GM12878 (cell line): ENCODE measurements at regions not wholly inside any gene's neighbourhood (a gene's known extent, or its start where the extent isn't known, plus 50 kb on each side); places are given as distances from the start of the nearest gene placed in this dataset.

Source experiments
- ATAC-seq: fragments of 200-7000 bp; cut with Tn5 transposase; 3 replicates; pipeline ENCODE4 v1.9.1; 2020; ENCODE audit warnings: mild to moderate bottlenecking, moderate library complexity
- BruUV-seq: library from RNA; stranded (reverse); fragments of 400-500 nt; replicated peaks from 2 replicates; lab custom pipeline; 2021; lab: Mats Ljungman, UMichigan
- CTCF ChIA-PET: fragments of 300-600 bp; sonication (Branson Sonifier 250); formaldehyde crosslinking; extraction: SDS; loops from one replicate; lab custom pipeline; 2021; ENCODE audit warnings: inconsistent platforms; lab: Yijun Ruan, JAX
- POLR2A ChIA-PET: fragments of 350-600 bp; formaldehyde crosslinking; extraction: SDS; loops from one replicate; lab custom pipeline; 2021; ENCODE audit warnings: inconsistent platforms; lab: Charles Lee
- RAD21 ChIA-PET: fragments of 300-600 bp; sonication (Branson Sonifier 250); formaldehyde crosslinking; loops from one replicate; lab custom pipeline; 2023; ENCODE audit warnings: antibody characterized with exemption; ENCODE audit not compliant: unreplicated experiment; lab: Charles Lee
- SMC1A ChIA-PET: fragments of 300-600 bp; sonication (Branson Sonifier 250); formaldehyde crosslinking; loops from one replicate; lab custom pipeline; 2023; ENCODE audit not compliant: unreplicated experiment, uncharacterized antibody; lab: Charles Lee
- DNase-seq: peaks from one replicate; pipeline ENCODE4 v3.0.0-alpha.2; 2011; ENCODE audit warnings: low read depth, low spot score
- FAIRE-seq: peaks from 3 replicates; lab custom pipeline; 2011; peaks lifted over from hg19 to GRCh38; lab: Jason Lieb, UNC
- H2AFZ ChIP-seq: 2 replicates; pipeline ENCODE4 v1.6.0; 2011; ENCODE audit warnings: low read depth, low read length, control low read depth; ENCODE audit not compliant: control insufficient read depth
- H3K27ac ChIP-seq: 2 replicates; pipeline ENCODE4 v1.5.1; 2011; ENCODE audit warnings: control low read depth; ENCODE audit not compliant: control insufficient read depth, insufficient read depth
- H3K27me3 ChIP-seq, 2 experiments: replicated peaks in 1 of 2; 2 replicates each; pipeline versions ENCODE4 v1.6.0 to v1.6.1; 2011; ENCODE audit warnings: low read length in 1 of 2; ENCODE audit not compliant: control insufficient read depth in 2 of 2, insufficient read depth in 2 of 2
- H3K36me3 ChIP-seq, 2 experiments: 2 replicates each; pipeline ENCODE4 v1.5.1; 2011; ENCODE audit warnings: low read length in 1 of 2; ENCODE audit not compliant: control insufficient read depth in 2 of 2, insufficient read depth in 2 of 2
- H3K4me1 ChIP-seq: 2 replicates; pipeline ENCODE4 v1.6.1; 2011; ENCODE audit warnings: mild to moderate bottlenecking, low read length, moderate library complexity, mixed read lengths; ENCODE audit not compliant: control insufficient read depth, insufficient read depth
- H3K4me2 ChIP-seq: 2 replicates; pipeline ENCODE4 v1.6.0; 2011; ENCODE audit warnings: control low read depth; ENCODE audit not compliant: control insufficient read depth, insufficient read depth
- H3K4me3 ChIP-seq: fragments of 200-600 bp; sonication (generic); 2 replicates; pipeline ENCODE4 v1.5.1; 2016
- H3K79me2 ChIP-seq: 2 replicates; pipeline ENCODE4 v1.6.0; 2011; ENCODE audit warnings: low read length; ENCODE audit not compliant: control insufficient read depth, insufficient read depth
- H3K9ac ChIP-seq: 2 replicates; pipeline ENCODE4 v1.8.0; 2011; ENCODE audit warnings: low read length, control low read depth, mixed read lengths; ENCODE audit not compliant: control insufficient read depth, insufficient read depth
- H3K9me3 ChIP-seq: replicated peaks from 3 replicates; pipeline ENCODE4 v1.5.1; 2011; ENCODE audit warnings: mild to moderate bottlenecking, low read length; ENCODE audit not compliant: control insufficient read depth, insufficient read depth
- H4K20me1 ChIP-seq: 2 replicates; pipeline ENCODE4 v1.6.0; 2011; ENCODE audit not compliant: control insufficient read depth, insufficient read depth
- BHLHE40 ChIP-seq, 2 experiments: fragments of 450-650 bp in 1 of 2; IDR thresholded peaks; 2 replicates each; pipeline ENCODE4 v1.6.1; 2011 to 2017; ENCODE audit warnings: low read depth in 2 of 2, borderline replicate concordance in 1 of 2, improper control_type of control experiment in 1 of 2, low read length in 1 of 2, mild to moderate bottlenecking in 1 of 2
- DPF2 ChIP-seq: fragments of 450-650 bp; IDR thresholded peaks from 2 replicates; pipeline ENCODE4 v1.6.1; 2017; ENCODE audit warnings: mild to moderate bottlenecking
- GATAD2B ChIP-seq: fragments of 450-650 bp; conservative IDR thresholded peaks from 2 replicates; pipeline ENCODE4 v1.6.1; 2017; ENCODE audit warnings: low read depth, mild to moderate bottlenecking, moderate library complexity
- HSF1 ChIP-seq: fragments of 150-350 bp; IDR thresholded peaks from 2 replicates; pipeline ENCODE4 v1.6.1; 2014; ENCODE audit warnings: mild to moderate bottlenecking, low read depth, low read length
- IKZF2 ChIP-seq, 2 experiments: fragments of 450-650 bp; IDR thresholded peaks; 2 replicates each; pipeline ENCODE4 v1.6.1; 2017; ENCODE audit warnings: mild to moderate bottlenecking in 2 of 2, moderate library complexity in 2 of 2
- IRF4 ChIP-seq: IDR thresholded peaks from 2 replicates; pipeline ENCODE4 v1.6.1; 2011; ENCODE audit warnings: low read depth, low read length
- MTA3 ChIP-seq: IDR thresholded peaks from 2 replicates; pipeline ENCODE4 v1.6.1; 2012; ENCODE audit warnings: low read length, inconsistent platforms, borderline replicate concordance
- MYB ChIP-seq: fragments of 150-350 bp; IDR thresholded peaks from 2 replicates; pipeline ENCODE4 v1.6.1; 2014; ENCODE audit warnings: mild to moderate bottlenecking, low read depth, low read length, borderline replicate concordance
- NR2C1 ChIP-seq: fragments of 450-650 bp; IDR thresholded peaks from 2 replicates; pipeline ENCODE4 v1.6.1; 2017; ENCODE audit warnings: antibody characterized with exemption, mild to moderate bottlenecking, moderate library complexity
- POLR2A ChIP-seq: IDR thresholded peaks from 2 replicates; pipeline ENCODE4 v1.6.1; 2011; ENCODE audit warnings: low read depth, mild to moderate bottlenecking, low read length
- RAD21 ChIP-seq: IDR thresholded peaks from 2 replicates; pipeline ENCODE4 v1.6.1; 2011; ENCODE audit warnings: mild to moderate bottlenecking, low read depth, low read length, moderate library complexity; ENCODE audit not compliant: insufficient read depth
- SIN3A ChIP-seq: IDR thresholded peaks from 2 replicates; pipeline ENCODE4 v1.6.1; 2012; ENCODE audit warnings: low read depth, low read length, improper control_type of control experiment
- SP1 ChIP-seq: IDR thresholded peaks from one replicate; pipeline ENCODE4 v1.6.1; 2011; ENCODE audit warnings: low read depth, low read length
- TCF12 ChIP-seq: IDR thresholded peaks from 2 replicates; pipeline ENCODE4 v1.6.1; 2011; ENCODE audit warnings: low read depth, mild to moderate bottlenecking, low read length
- USF2 ChIP-seq: IDR thresholded peaks from 2 replicates; pipeline ENCODE4 v1.6.1; 2011; ENCODE audit warnings: low read depth, low read length, improper control_type of control experiment, borderline replicate concordance
- WGBS: methylation state at CpG from one replicate; pipeline ENCODE4 v1.1.6; 2016; ENCODE audit warnings: low lambda C conversion rate; ENCODE audit not compliant: insufficient replicate concordance, insufficient coverage; ENCODE audit errors: missing lambda C conversion rate; 5-methylcytosine and 5-hydroxymethylcytosine counted together
- in situ Hi-C: fragments of 300-500 bp; cut with MboI; formaldehyde crosslinking; loops from 9 replicates; pipeline ENCODE4 v1.14.3; 2018; ENCODE audit warnings: mixed read lengths
- intact Hi-C: fragments of 100-400 bp; cut with micrococcal nuclease; formaldehyde crosslinking; loops from one replicate; pipeline ENCODE4 v1.14.2; 2022; ENCODE audit not compliant: unreplicated experiment

- BruUV-seq = no TSS peak
- CTCF ChIA-PET = interaction anchor here (0.9 kb wide), 1 partner anchor 11 kb away, joined by 3 read pairs; no protein-coding TSS in a partner anchor
- no peak overlapping the region for H3K9ac ChIP-seq
Observed at GRCh38 chr16:9383281-9383680, 291.8 kb downstream of the HAPSTR1 start.

More at GRCh38 chr16:9383281-9383680, 291.8 kb downstream of the HAPSTR1 start:
- POLR2A ChIA-PET = no interaction called here
- no peak for DNase-seq
- H3K27me3 ChIP-seq = no peaks in the 10 kb centered on the region
- FAIRE-seq = no peak
- in situ Hi-C loops = no loop called here
- TF ChIP-seq TCF12 = no peak
- no peak for TF ChIP-seq DPF2
- TF ChIP-seq MYB = no peak
- TF ChIP-seq SP1 = no peak
- no peak for TF ChIP-seq USF2
- no peak for TF ChIP-seq HSF1
- TF ChIP-seq BHLHE40 (IDR thresholded peaks at IDR 0.05; ENCODE audit: borderline replicate concordance in 1 of 2, low read depth in 2 of 2, low read length in 1 of 2) = no peak
- no peak for TF ChIP-seq IKZF2 (IDR thresholded peaks at IDR 0.05)
- TF ChIP-seq POLR2A = no peak
- TF ChIP-seq SIN3A = no peak
- no peak for TF ChIP-seq NR2C1
- TF ChIP-seq IRF4 = no peak
- no peak for TF ChIP-seq MTA3
- no peak for TF ChIP-seq RAD21
- TF ChIP-seq GATAD2B = no peak
- TF ChIP-seq, all 136 proteins: peak for 0
- ChIA-PET SMC1A (no interaction called here), RAD21 (no interaction called here)
- WGBS = 7% methylated on average over 3 of the region's 3 CpGs
- H3K9me3 ChIP-seq = no peaks in the 10 kb centered on the region; the same call in 2 of the 3 replicates
- H3K36me3 ChIP-seq = no peaks in the 10 kb centered on the region
- no peak overlapping the region for H3K27ac ChIP-seq
- no peak overlapping the region for H3K4me2 ChIP-seq
- no peaks in the 10 kb centered on the region; the same call in 1 of the 2 replicates for H4K20me1 ChIP-seq
- no peaks in the 10 kb centered on the region for H3K79me2 ChIP-seq
- H2AFZ ChIP-seq = no peak overlapping the region
- intact Hi-C loops = no loop called here
- H3K4me3 ChIP-seq = no peak overlapping the region
- no peak for ATAC-seq
- H3K4me1 ChIP-seq = no peaks in the 10 kb centered on the region
